ENCODE measurements at regions not wholly inside any gene's neighbourhood (a gene's known extent, or its start where the extent isn't known, plus 50 kb on each side); places are given as distances from the start of the nearest gene placed in this dataset.

GRCh38 chr6:9623228-9623832 is 791.5 kb downstream of the TFAP2A start:
- DNase-seq = no peak
- 89 to 93% methylated on average over 5 to 8 of the region's 8 CpGs for WGBS, 2 experiments (ENCODE audit: insufficient coverage in 1 of 2, insufficient read length in 1 of 2)

DNA sequence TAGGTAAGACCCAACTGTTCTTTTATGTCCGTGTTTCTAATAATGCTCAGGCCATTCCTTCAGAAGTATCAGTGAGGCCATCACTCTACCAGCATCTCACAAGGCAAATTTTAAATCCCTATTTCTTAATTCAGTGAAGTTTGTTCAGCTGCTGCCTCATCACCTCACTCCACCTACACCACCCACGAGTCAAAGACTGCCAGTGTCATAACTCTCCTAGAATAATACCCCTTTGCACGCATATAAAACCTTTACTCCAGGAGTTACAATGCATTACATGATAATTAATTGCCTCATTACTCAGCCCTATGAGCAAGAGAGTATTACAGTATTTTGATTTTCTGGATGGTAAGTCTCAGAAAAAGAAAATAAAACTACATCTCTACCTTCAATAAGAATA is 793.6 kb downstream of the TFAP2A start:
- 87 to 89% methylated on average over 1 to 2 of the region's 3 CpGs for WGBS, 2 experiments (ENCODE audit: insufficient coverage in 1 of 2, insufficient read length in 1 of 2)
- no peak for DNase-seq

More at GRCh38 chr6:9623228-9623832, 791.5 kb downstream of the TFAP2A start:
- Histone ChIP-seq H3K9me3 (ENCODE audit: control insufficient read depth, low read length) (no peaks in the 10 kb centered on the region), H3K9ac (ENCODE audit: extremely low read depth, low read length, poor library complexity, severe bottlenecking) (no peak overlapping the region), H3K27me3 (ENCODE audit: control insufficient read depth, insufficient read depth, low read length, poor library complexity, severe bottlenecking) (no peaks in the 10 kb centered on the region), H3K4me3 (ENCODE audit: low read length) (no peak overlapping the region), H3K4me1 (ENCODE audit: control insufficient read depth, insufficient read depth, low read length) (no peaks in the 10 kb centered on the region), H3K27ac (ENCODE audit: low read depth, low read length) (no peak overlapping the region), H3K36me3 (ENCODE audit: control insufficient read depth, insufficient read depth, low read length) (no peaks in the 10 kb centered on the region)
- H3K36me3 Mint-ChIP-seq (ENCODE audit: low read depth) = no peaks in the 10 kb centered on the region
- TF ChIP-seq CTCF (conservative IDR thresholded peaks at IDR 0.05) = no peak
- no peaks in the 10 kb centered on the region for H3K4me1 Mint-ChIP-seq
- H3K27ac Mint-ChIP-seq = no peak overlapping the region
- no peaks in the 10 kb centered on the region for H3K27me3 Mint-ChIP-seq (ENCODE audit: insufficient read depth)
- no peaks in the 10 kb centered on the region for H3K9me3 Mint-ChIP-seq
- H3K4me3 Mint-ChIP-seq = no peak overlapping the region

GRCh38 chr6:9620687-9621086 is 794.2 kb downstream of the TFAP2A start:
- 95 to 97% methylated on average over 3 of the region's 3 CpGs for WGBS, 2 experiments (ENCODE audit: insufficient coverage in 1 of 2, insufficient read length in 1 of 2)
- Histone ChIP-seq H3K27ac (ENCODE audit: low read depth, low read length) (no peak overlapping the region), H3K36me3 (ENCODE audit: control insufficient read depth, insufficient read depth, low read length) (no peaks in the 10 kb centered on the region)

More for the DNA sequence above, 793.6 kb downstream of the TFAP2A start:
- no peaks in the 10 kb centered on the region for H3K27me3 Mint-ChIP-seq (ENCODE audit: insufficient read depth)
- H3K4me1 Mint-ChIP-seq = no peaks in the 10 kb centered on the region
- no peaks in the 10 kb centered on the region for H3K9me3 ChIP-seq (ENCODE audit: control insufficient read depth, low read length)
- no peak for TF ChIP-seq CTCF (conservative IDR thresholded peaks at IDR 0.05)
- H3K4me3 Mint-ChIP-seq = no peak overlapping the region
- H3K36me3 ChIP-seq (ENCODE audit: control insufficient read depth, insufficient read depth, low read length) = no peaks in the 10 kb centered on the region
- H3K9me3 Mint-ChIP-seq = no peaks in the 10 kb centered on the region
- H3K27ac Mint-ChIP-seq = no peak overlapping the region
- no peaks in the 10 kb centered on the region for H3K36me3 Mint-ChIP-seq (ENCODE audit: low read depth)
- H3K9ac ChIP-seq (ENCODE audit: extremely low read depth, low read length, poor library complexity, severe bottlenecking) = no peak overlapping the region
- H3K4me3 ChIP-seq (ENCODE audit: low read length) = no peak overlapping the region
- H3K4me1 ChIP-seq (ENCODE audit: control insufficient read depth, insufficient read depth, low read length) = no peaks in the 10 kb centered on the region
- no peak overlapping the region for H3K27ac ChIP-seq (ENCODE audit: low read depth, low read length)
- H3K27me3 ChIP-seq (ENCODE audit: control insufficient read depth, insufficient read depth, low read length, poor library complexity, severe bottlenecking) = no peaks in the 10 kb centered on the region

More at GRCh38 chr6:9620687-9621086, 794.2 kb downstream of the TFAP2A start:
- no peaks in the 10 kb centered on the region for H3K9me3 ChIP-seq (ENCODE audit: control insufficient read depth, low read length)
- H3K27me3 ChIP-seq (ENCODE audit: control insufficient read depth, insufficient read depth, low read length, poor library complexity, severe bottlenecking) = no peaks in the 10 kb centered on the region
- no peaks in the 10 kb centered on the region for H3K27me3 Mint-ChIP-seq (ENCODE audit: insufficient read depth)
- H3K4me1 ChIP-seq (ENCODE audit: control insufficient read depth, insufficient read depth, low read length) = no peaks in the 10 kb centered on the region
- H3K27ac Mint-ChIP-seq = no peak overlapping the region
- DNase-seq = no peak
- H3K4me3 ChIP-seq (ENCODE audit: low read length) = no peak overlapping the region
- H3K4me1 Mint-ChIP-seq = no peaks in the 10 kb centered on the region
- no peak for TF ChIP-seq CTCF (conservative IDR thresholded peaks at IDR 0.05)
- H3K4me3 Mint-ChIP-seq = no peak overlapping the region
- H3K36me3 Mint-ChIP-seq (ENCODE audit: low read depth) = no peaks in the 10 kb centered on the region
- no peaks in the 10 kb centered on the region for H3K9me3 Mint-ChIP-seq
- no peak overlapping the region for H3K9ac ChIP-seq (ENCODE audit: extremely low read depth, low read length, poor library complexity, severe bottlenecking)

Measured in endodermal cell (in vitro differentiated cells).